Keratinocyte (primary cell): ENCODE measurements at regions not wholly inside any gene's neighbourhood (a gene's known extent, or its start where the extent isn't known, plus 50 kb on each side); places are given as distances from the start of the nearest gene placed in this dataset.

Source experiments
- DNase-seq: peaks from one replicate; pipeline ENCODE4 v3.0.0-alpha.2; 2011; ENCODE audit warnings: low read depth, missing footprints, low spot score
- FAIRE-seq: peaks from 2 replicates; lab custom pipeline; 2011; peaks lifted over from hg19 to GRCh38; lab: Jason Lieb, UNC
- H2AFZ ChIP-seq: 2 replicates; pipeline ENCODE4 v1.6.0; 2012; ENCODE audit warnings: low read length, control low read depth, inconsistent platforms; ENCODE audit not compliant: control insufficient read depth
- H3K27ac ChIP-seq: 2 replicates; pipeline ENCODE4 v1.5.1; 2011; ENCODE audit warnings: low read length; ENCODE audit not compliant: control insufficient read depth, insufficient read depth
- H3K27me3 ChIP-seq: 3 replicates; pipeline ENCODE4 v1.6.0; 2011; ENCODE audit warnings: low read length; ENCODE audit not compliant: control insufficient read depth, insufficient read depth; ENCODE audit errors: extremely low read depth
- H3K36me3 ChIP-seq, 2 experiments: 2 replicates in 1 of 2; 3 replicates in 1 of 2; pipeline ENCODE4 v1.5.1; 2011; ENCODE audit warnings: low read length in 2 of 2, mild to moderate bottlenecking in 1 of 2; ENCODE audit not compliant: control insufficient read depth in 2 of 2, insufficient read depth in 2 of 2; ENCODE audit errors: extremely low read depth in 1 of 2
- H3K4me1 ChIP-seq: 3 replicates; pipeline ENCODE4 v1.5.1; 2011; ENCODE audit warnings: low read length; ENCODE audit not compliant: control insufficient read depth, insufficient read depth; ENCODE audit errors: extremely low read depth
- H3K4me2 ChIP-seq: 3 replicates; pipeline ENCODE4 v1.6.0; 2011; ENCODE audit warnings: low read depth, low read length; ENCODE audit not compliant: control insufficient read depth, insufficient read depth; ENCODE audit errors: extremely low read depth
- H3K4me3 ChIP-seq, 3 experiments: fragments of 200-600 bp in 1 of 3; sonication (generic) in 1 of 3; 2 replicates in 2 of 3; 3 replicates in 1 of 3; pipeline ENCODE4 v1.5.1; 2011 to 2016; ENCODE audit warnings: low read length in 3 of 3, mild to moderate bottlenecking in 3 of 3, control low read depth in 2 of 3, inconsistent platforms in 1 of 3, low read depth in 1 of 3, mixed read lengths in 1 of 3, mixed run types in 1 of 3, moderate library complexity in 1 of 3; ENCODE audit not compliant: control insufficient read depth in 2 of 3, insufficient read depth in 2 of 3; ENCODE audit errors: extremely low read depth in 1 of 3
- H3K79me2 ChIP-seq: 2 replicates; pipeline ENCODE4 v1.6.0; 2012; ENCODE audit warnings: low read length; ENCODE audit not compliant: control insufficient read depth, insufficient read depth
- H3K9ac ChIP-seq: 3 replicates; pipeline ENCODE4 v1.6.0; 2011; ENCODE audit warnings: low read length; ENCODE audit not compliant: control insufficient read depth, insufficient read depth; ENCODE audit errors: extremely low read depth
- H3K9me1 ChIP-seq: 3 replicates; pipeline ENCODE4 v1.6.0; 2011; ENCODE audit warnings: low read length; ENCODE audit not compliant: control insufficient read depth, insufficient read depth; ENCODE audit errors: extremely low read depth
- H3K9me3 ChIP-seq: 2 replicates; pipeline ENCODE4 v1.5.1; 2012; ENCODE audit warnings: low read depth, low read length; ENCODE audit not compliant: control insufficient read depth
- H4K20me1 ChIP-seq: 3 replicates; pipeline ENCODE4 v1.6.0; 2011; ENCODE audit warnings: low read length; ENCODE audit not compliant: control insufficient read depth, insufficient read depth; ENCODE audit errors: extremely low read depth
- EZH2 ChIP-seq: IDR thresholded peaks from one replicate; pipeline ENCODE4 v1.6.1; 2012; ENCODE audit warnings: inconsistent platforms, mild to moderate bottlenecking, low read length, moderate library complexity
- dilution Hi-C: fragments of 300-500 bp; cut with MboI; formaldehyde crosslinking; loops from one replicate; pipeline ENCODE4 v1.7.0; 2020; ENCODE audit warnings: low sequenced_read_pairs; ENCODE audit not compliant: extremely low pct_ligation_motif_present
- TF ChIP-seq, protein P1 (sequence below), 3 experiments: IDR thresholded peaks in 1 of 3; conservative IDR thresholded peaks in 1 of 3; optimal IDR thresholded peaks in 1 of 3; 2 replicates in 2 of 3; 3 replicates in 1 of 3; pipeline versions ENCODE3 to v1.5.1; 2011; ENCODE audit warnings: low read length in 3 of 3, mild to moderate bottlenecking in 3 of 3, moderate library complexity in 2 of 3, control low read depth in 1 of 3, inconsistent platforms in 1 of 3; ENCODE audit not compliant: insufficient read depth in 2 of 3; ENCODE audit errors: extremely low read depth in 1 of 3

GRCh38 chr17:72349011-72349410 is 228.2 kb downstream of the SOX9 start:
- FAIRE-seq (peak; percentile 23), DNase-seq (no peak)
- H2AFZ ChIP-seq = no peak overlapping the region
- H3K9me1 ChIP-seq = no peaks in the 10 kb centered on the region
- no peaks in the 10 kb centered on the region for H3K36me3 ChIP-seq
- H3K79me2 ChIP-seq = no peaks in the 10 kb centered on the region
- H4K20me1 ChIP-seq = no peaks in the 10 kb centered on the region
- H3K9me3 ChIP-seq = no peaks in the 10 kb centered on the region
- H3K9ac ChIP-seq = no peak overlapping the region
- TF ChIP-seq, protein P1, sequence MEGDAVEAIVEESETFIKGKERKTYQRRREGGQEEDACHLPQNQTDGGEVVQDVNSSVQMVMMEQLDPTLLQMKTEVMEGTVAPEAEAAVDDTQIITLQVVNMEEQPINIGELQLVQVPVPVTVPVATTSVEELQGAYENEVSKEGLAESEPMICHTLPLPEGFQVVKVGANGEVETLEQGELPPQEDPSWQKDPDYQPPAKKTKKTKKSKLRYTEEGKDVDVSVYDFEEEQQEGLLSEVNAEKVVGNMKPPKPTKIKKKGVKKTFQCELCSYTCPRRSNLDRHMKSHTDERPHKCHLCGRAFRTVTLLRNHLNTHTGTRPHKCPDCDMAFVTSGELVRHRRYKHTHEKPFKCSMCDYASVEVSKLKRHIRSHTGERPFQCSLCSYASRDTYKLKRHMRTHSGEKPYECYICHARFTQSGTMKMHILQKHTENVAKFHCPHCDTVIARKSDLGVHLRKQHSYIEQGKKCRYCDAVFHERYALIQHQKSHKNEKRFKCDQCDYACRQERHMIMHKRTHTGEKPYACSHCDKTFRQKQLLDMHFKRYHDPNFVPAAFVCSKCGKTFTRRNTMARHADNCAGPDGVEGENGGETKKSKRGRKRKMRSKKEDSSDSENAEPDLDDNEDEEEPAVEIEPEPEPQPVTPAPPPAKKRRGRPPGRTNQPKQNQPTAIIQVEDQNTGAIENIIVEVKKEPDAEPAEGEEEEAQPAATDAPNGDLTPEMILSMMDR (optimal IDR thresholded peaks at IDR 0.05 in 1 of 3, IDR thresholded peaks at IDR 0.05 in 1 of 3, conservative IDR thresholded peaks at IDR 0.05 in 1 of 3; ENCODE audit: extremely low read depth in 1 of 3, insufficient read depth in 2 of 3, low read length in 3 of 3) = no peak
- no peak for TF ChIP-seq EZH2
- H3K4me3 ChIP-seq = no peak overlapping the region
- dilution Hi-C loops = no loop called here
- H3K27me3 ChIP-seq = peaks cover 12% of the 10 kb centered on the region
- H3K4me1 ChIP-seq = peaks cover 23% of the 10 kb centered on the region
- no peak overlapping the region for H3K4me2 ChIP-seq
- no peak overlapping the region for H3K27ac ChIP-seq

GRCh38 chr17:72349491-72349995 is 228.7 kb downstream of the SOX9 start:
- H3K4me2 ChIP-seq = peak overlapping the region; percentile 24
- H3K36me3 ChIP-seq = no peaks in the 10 kb centered on the region
- dilution Hi-C loops = no loop called here
- FAIRE-seq (peak; percentile 36), DNase-seq (no peak)
- H3K9ac ChIP-seq = peak overlapping the region; percentile 13
- no peaks in the 10 kb centered on the region for H3K9me3 ChIP-seq
- H3K27ac ChIP-seq = no peak overlapping the region
- H3K4me3 ChIP-seq = no peak overlapping the region
- H3K4me1 ChIP-seq = peaks cover 23% of the 10 kb centered on the region
- TF ChIP-seq, protein P1 (optimal IDR thresholded peaks at IDR 0.05 in 1 of 3, IDR thresholded peaks at IDR 0.05 in 1 of 3, conservative IDR thresholded peaks at IDR 0.05 in 1 of 3; ENCODE audit: extremely low read depth in 1 of 3, insufficient read depth in 2 of 3, low read length in 3 of 3) = no peak
- TF ChIP-seq EZH2 = no peak
- no peaks in the 10 kb centered on the region for H3K79me2 ChIP-seq
- no peaks in the 10 kb centered on the region for H3K9me1 ChIP-seq
- H4K20me1 ChIP-seq = no peaks in the 10 kb centered on the region
- peaks cover 12% of the 10 kb centered on the region for H3K27me3 ChIP-seq
- no peak overlapping the region for H2AFZ ChIP-seq
